CD14-positive monocyte (primary cell): ENCODE measurements at regions not wholly inside any gene's neighbourhood (a gene's known extent, or its start where the extent isn't known, plus 50 kb on each side); places are given as distances from the start of the nearest gene placed in this dataset.

Experiments used
- DNase-seq, 3 donors: peaks; one replicate each; pipeline ENCODE4 v3.0.0-alpha.2; 2011 to 2022
- H2AFZ ChIP-seq: 2 replicates; pipeline ENCODE4 v1.6.0; 2012; ENCODE audit warnings: mild to moderate bottlenecking, low read depth, low read length, inconsistent platforms; ENCODE audit not compliant: insufficient read depth, poor library complexity, severe bottlenecking
- H3K27ac ChIP-seq, 2 donors: 1 replicate in 1 of 2; 2 replicates in 1 of 2; pipeline ENCODE4 v1.5.1; 2012 to 2013; ENCODE audit warnings: low read length in 2 of 2, control low read depth in 1 of 2, inconsistent platforms in 1 of 2, low read depth in 1 of 2, mild to moderate bottlenecking in 1 of 2
- H3K27me3 ChIP-seq, 2 donors: one replicate each; pipeline versions ENCODE4 v1.6.0 to v1.6.1; 2011 to 2013; ENCODE audit warnings: low read length in 2 of 2; ENCODE audit not compliant: control insufficient read depth in 2 of 2, insufficient read depth in 2 of 2
- H3K36me3 ChIP-seq, 2 donors: replicated peaks in 1 of 2; 1 replicate in 1 of 2; 2 replicates in 1 of 2; pipeline versions ENCODE4 v1.5.1 to v1.6.1; 2012 to 2013; ENCODE audit warnings: low read length in 2 of 2, control low read depth in 1 of 2, inconsistent platforms in 1 of 2, mild to moderate bottlenecking in 1 of 2; ENCODE audit not compliant: insufficient read depth in 2 of 2, control insufficient read depth in 1 of 2
- H3K4me1 ChIP-seq, 2 donors: 1 replicate in 1 of 2; 2 replicates in 1 of 2; pipeline versions ENCODE4 v1.5.1 to v1.6.1; 2012 to 2013; ENCODE audit warnings: low read length in 2 of 2, control low read depth in 1 of 2, inconsistent platforms in 1 of 2, mild to moderate bottlenecking in 1 of 2, moderate library complexity in 1 of 2; ENCODE audit not compliant: insufficient read depth in 2 of 2, control insufficient read depth in 1 of 2
- H3K4me2 ChIP-seq: replicated peaks from 2 replicates; pipeline ENCODE3; 2012; ENCODE audit warnings: low read length, moderate library complexity, mild to moderate bottlenecking; ENCODE audit not compliant: poor library complexity, severe bottlenecking; ENCODE audit errors: extremely low read depth
- H3K4me3 ChIP-seq, 3 experiments: fragments of 200-600 bp in 1 of 3; sonication (generic) in 1 of 3; replicated peaks in 1 of 3; 1 replicate in 2 of 3; 2 replicates in 1 of 3; pipeline ENCODE4 v1.5.1; 2011 to 2013; ENCODE audit warnings: low read length in 3 of 3, mild to moderate bottlenecking in 3 of 3, control low read depth in 2 of 3, low read depth in 2 of 3, inconsistent platforms in 1 of 3, moderate library complexity in 1 of 3
- H3K79me2 ChIP-seq: 2 replicates; pipeline ENCODE4 v1.6.0; 2012; ENCODE audit warnings: mild to moderate bottlenecking, control low read depth, inconsistent platforms, low read length, moderate library complexity; ENCODE audit not compliant: insufficient read depth
- H3K9ac ChIP-seq: 2 replicates; pipeline ENCODE4 v1.6.0; 2017; ENCODE audit warnings: low read length, mild to moderate bottlenecking; ENCODE audit not compliant: insufficient read depth, poor library complexity, severe bottlenecking
- H3K9me3 ChIP-seq, 2 donors: replicated peaks in 1 of 2; 1 replicate in 1 of 2; 2 replicates in 1 of 2; pipeline versions ENCODE4 v1.5.1 to v1.6.1; 2012 to 2013; ENCODE audit warnings: low read length in 2 of 2, control low read depth in 1 of 2; ENCODE audit not compliant: control insufficient read depth in 1 of 2, insufficient read depth in 1 of 2
- H4K20me1 ChIP-seq: 2 replicates; pipeline ENCODE4 v1.6.0; 2012; ENCODE audit warnings: mild to moderate bottlenecking, low read length, control low read depth, moderate library complexity; ENCODE audit not compliant: insufficient read depth
- H3K27ac Mint-ChIP-seq, 7 donors: one replicate each; pipeline ENCODE4 v1.8.0; 2020; ENCODE audit warnings: mild to moderate bottlenecking in 7 of 7, mixed read lengths in 7 of 7, moderate library complexity in 6 of 7, inconsistent platforms in 2 of 7
- H3K27me3 Mint-ChIP-seq, 3 donors: one replicate each; pipeline ENCODE4 v1.8.0; 2021 to 2022; ENCODE audit warnings: low read depth in 3 of 3, mild to moderate bottlenecking in 3 of 3, mixed read lengths in 3 of 3, moderate library complexity in 3 of 3, inconsistent platforms in 1 of 3
- H3K36me3 Mint-ChIP-seq, 2 donors: one replicate each; pipeline ENCODE4 v1.8.0; 2020; ENCODE audit warnings: mixed read lengths in 2 of 2, inconsistent platforms in 1 of 2, mild to moderate bottlenecking in 1 of 2
- H3K4me1 Mint-ChIP-seq: one replicate; pipeline ENCODE4 v1.8.0; 2020; ENCODE audit warnings: mild to moderate bottlenecking, mixed read lengths
- H3K4me3 Mint-ChIP-seq, 2 donors: one replicate each; pipeline ENCODE4 v1.8.0; 2020; ENCODE audit warnings: mild to moderate bottlenecking in 2 of 2, mixed read lengths in 2 of 2, moderate library complexity in 1 of 2
- H3K9me3 Mint-ChIP-seq, 7 donors: one replicate each; pipeline ENCODE4 v1.8.0; 2020 to 2022; ENCODE audit warnings: mixed read lengths in 7 of 7, mild to moderate bottlenecking in 6 of 7, moderate library complexity in 6 of 7, inconsistent platforms in 2 of 7
- WGBS: methylation state at CpG from one replicate; pipeline ENCODE4 v1.1.5; 2013; ENCODE audit warnings: missing lambda C conversion rate; ENCODE audit not compliant: insufficient coverage; 5-methylcytosine and 5-hydroxymethylcytosine counted together
- intact Hi-C, 2 donors: fragments of 100-400 bp; cut with micrococcal nuclease; formaldehyde crosslinking; loops; one replicate each; pipeline versions ENCODE4 v1.15.0 to v1.15.1; 2023
- TF ChIP-seq, protein P1 (sequence below): fragments of 200-600 bp; IDR thresholded peaks from one replicate; pipeline ENCODE4 v1.8.0; 2022; ENCODE audit warnings: antibody characterized with exemption, mild to moderate bottlenecking

DNA sequence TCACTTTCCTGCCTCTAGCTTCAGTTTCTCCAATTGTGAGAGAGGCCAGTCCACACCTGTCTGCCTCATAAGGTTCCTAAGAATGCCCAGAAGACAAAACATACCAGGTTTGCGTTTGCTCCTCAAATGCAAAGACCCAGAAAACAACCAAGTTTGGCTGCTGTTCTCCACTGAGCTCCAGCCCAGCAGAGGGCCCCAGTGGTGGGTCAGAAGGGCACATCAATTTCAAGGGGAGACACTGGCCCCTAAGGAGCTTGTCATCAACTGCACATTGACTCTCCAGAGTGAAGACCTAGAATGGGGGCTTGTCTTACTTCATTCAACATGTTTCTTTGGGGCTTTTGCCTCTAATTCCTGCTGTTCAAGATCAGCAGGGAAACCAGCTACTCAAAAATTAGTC, 127.9 kb upstream of the SLC6A11 start:
- H3K4me1 Mint-ChIP-seq, result no peaks in the 10 kb centered on the region
- intact Hi-C loops, result no loop called here
- H3K27me3 Mint-ChIP-seq, result peaks cover 3 to 7% (median 7%) of the 10 kb centered on the region in 3 donors
- H3K27ac Mint-ChIP-seq, result no peak overlapping the region
- Histone ChIP-seq H4K20me1 (no peaks in the 10 kb centered on the region), H3K27me3 (no peaks in the 10 kb centered on the region), H3K4me1 (no peaks in the 10 kb centered on the region), H3K79me2 (no peaks in the 10 kb centered on the region), H2AFZ (no peak overlapping the region), H3K36me3 (no peaks in the 10 kb centered on the region), H3K9ac (no peak overlapping the region), H3K27ac (no peak overlapping the region), H3K4me2 (no peak overlapping the region), H3K9me3 (no peaks in the 10 kb centered on the region), H3K4me3 (no peak overlapping the region)
- H3K4me3 Mint-ChIP-seq, result no peak overlapping the region
- TF ChIP-seq, protein P1, sequence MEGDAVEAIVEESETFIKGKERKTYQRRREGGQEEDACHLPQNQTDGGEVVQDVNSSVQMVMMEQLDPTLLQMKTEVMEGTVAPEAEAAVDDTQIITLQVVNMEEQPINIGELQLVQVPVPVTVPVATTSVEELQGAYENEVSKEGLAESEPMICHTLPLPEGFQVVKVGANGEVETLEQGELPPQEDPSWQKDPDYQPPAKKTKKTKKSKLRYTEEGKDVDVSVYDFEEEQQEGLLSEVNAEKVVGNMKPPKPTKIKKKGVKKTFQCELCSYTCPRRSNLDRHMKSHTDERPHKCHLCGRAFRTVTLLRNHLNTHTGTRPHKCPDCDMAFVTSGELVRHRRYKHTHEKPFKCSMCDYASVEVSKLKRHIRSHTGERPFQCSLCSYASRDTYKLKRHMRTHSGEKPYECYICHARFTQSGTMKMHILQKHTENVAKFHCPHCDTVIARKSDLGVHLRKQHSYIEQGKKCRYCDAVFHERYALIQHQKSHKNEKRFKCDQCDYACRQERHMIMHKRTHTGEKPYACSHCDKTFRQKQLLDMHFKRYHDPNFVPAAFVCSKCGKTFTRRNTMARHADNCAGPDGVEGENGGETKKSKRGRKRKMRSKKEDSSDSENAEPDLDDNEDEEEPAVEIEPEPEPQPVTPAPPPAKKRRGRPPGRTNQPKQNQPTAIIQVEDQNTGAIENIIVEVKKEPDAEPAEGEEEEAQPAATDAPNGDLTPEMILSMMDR, result no peak
- DNase-seq, result no peak
- H3K9me3 Mint-ChIP-seq, result no peaks in the 10 kb centered on the region
- WGBS, result 100% methylated on average over 1 of the region's 1 CpG
- H3K36me3 Mint-ChIP-seq, result no peaks in the 10 kb centered on the region

DNA sequence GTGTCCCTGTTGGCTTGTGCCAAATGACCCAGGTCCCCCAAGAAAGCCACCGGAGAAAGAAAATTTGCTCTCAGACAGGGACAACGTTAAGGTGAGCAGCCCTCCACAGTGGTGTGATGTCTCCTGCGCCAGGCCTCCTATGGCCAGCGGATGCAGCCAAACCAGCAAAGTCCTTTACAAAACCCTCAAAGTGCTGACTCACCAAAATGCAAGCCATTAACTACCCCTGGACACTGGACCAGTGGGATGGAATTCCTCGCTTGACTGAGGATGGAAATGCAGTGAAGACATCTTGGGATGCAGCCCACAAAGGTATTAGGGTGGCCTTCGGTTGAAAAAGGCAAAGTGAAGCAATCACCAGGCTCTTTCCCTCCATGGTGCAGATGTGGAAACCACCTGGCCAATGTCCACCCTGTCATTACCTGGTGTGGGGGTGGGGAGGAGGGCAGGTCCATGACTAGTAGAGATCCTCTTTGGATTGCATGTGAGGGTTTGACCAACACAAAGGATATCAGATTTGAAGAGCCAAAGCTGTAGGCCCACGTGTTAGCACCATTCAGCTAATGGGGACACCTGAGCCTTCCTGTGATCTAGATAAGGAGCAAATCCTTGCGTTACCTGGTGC, 127.4 kb upstream of the SLC6A11 start:
- H3K4me2 ChIP-seq, result no peak overlapping the region
- no peak overlapping the region for H3K4me3 ChIP-seq
- Mint-ChIP-seq H3K4me1 (no peaks in the 10 kb centered on the region), H3K9me3 (peaks cover 0 to 1% (median 0%) of the 10 kb centered on the region in 7 donors), H3K4me3 (no peak overlapping the region), H3K27me3 (peaks cover 3 to 7% (median 7%) of the 10 kb centered on the region in 3 donors), H3K27ac (no peak overlapping the region), H3K36me3 (no peaks in the 10 kb centered on the region)
- no peaks in the 10 kb centered on the region for H3K36me3 ChIP-seq
- no peaks in the 10 kb centered on the region for H3K27me3 ChIP-seq
- H3K9me3 ChIP-seq, result no peaks in the 10 kb centered on the region
- H3K79me2 ChIP-seq, result no peaks in the 10 kb centered on the region
- H3K27ac ChIP-seq, result no peak overlapping the region
- H4K20me1 ChIP-seq, result no peaks in the 10 kb centered on the region
- WGBS, result 86% methylated on average over 4 of the region's 8 CpGs
- H3K9ac ChIP-seq, result no peak overlapping the region
- intact Hi-C loops, result no loop called here
- no peak overlapping the region for H2AFZ ChIP-seq
- DNase-seq, result no peak
- TF ChIP-seq, protein P1, result no peak
- no peaks in the 10 kb centered on the region for H3K4me1 ChIP-seq
